Right lobe of liver (tissue), 4 donors: ENCODE measurements at regions not wholly inside any gene's neighbourhood (a gene's known extent, or its start where the extent isn't known, plus 50 kb on each side); places are given as distances from the start of the nearest gene placed in this dataset.

Experiments used
- CTCF ChIP-seq, 4 donors: fragments of 200-600 bp in 3 of 4; fragments of 450-650 bp in 1 of 4; IDR thresholded peaks; one replicate each; pipeline versions ENCODE4 v1.5.1 to v1.8.0; 2016 to 2022; ENCODE audit warnings: antibody characterized with exemption in 4 of 4, mild to moderate bottlenecking in 2 of 4
- POLR2A ChIP-seq: fragments of 450-650 bp; IDR thresholded peaks from one replicate; pipeline ENCODE4 v1.6.1; 2017; ENCODE audit warnings: antibody characterized with exemption, mild to moderate bottlenecking
- donor health status: DM: no; HTN: no; CAD: no.
- donor health status: DM: no; HTN: no; CAD: no.
- donor health status: DM: no; HTN: yes; CAD: no.

DNA sequence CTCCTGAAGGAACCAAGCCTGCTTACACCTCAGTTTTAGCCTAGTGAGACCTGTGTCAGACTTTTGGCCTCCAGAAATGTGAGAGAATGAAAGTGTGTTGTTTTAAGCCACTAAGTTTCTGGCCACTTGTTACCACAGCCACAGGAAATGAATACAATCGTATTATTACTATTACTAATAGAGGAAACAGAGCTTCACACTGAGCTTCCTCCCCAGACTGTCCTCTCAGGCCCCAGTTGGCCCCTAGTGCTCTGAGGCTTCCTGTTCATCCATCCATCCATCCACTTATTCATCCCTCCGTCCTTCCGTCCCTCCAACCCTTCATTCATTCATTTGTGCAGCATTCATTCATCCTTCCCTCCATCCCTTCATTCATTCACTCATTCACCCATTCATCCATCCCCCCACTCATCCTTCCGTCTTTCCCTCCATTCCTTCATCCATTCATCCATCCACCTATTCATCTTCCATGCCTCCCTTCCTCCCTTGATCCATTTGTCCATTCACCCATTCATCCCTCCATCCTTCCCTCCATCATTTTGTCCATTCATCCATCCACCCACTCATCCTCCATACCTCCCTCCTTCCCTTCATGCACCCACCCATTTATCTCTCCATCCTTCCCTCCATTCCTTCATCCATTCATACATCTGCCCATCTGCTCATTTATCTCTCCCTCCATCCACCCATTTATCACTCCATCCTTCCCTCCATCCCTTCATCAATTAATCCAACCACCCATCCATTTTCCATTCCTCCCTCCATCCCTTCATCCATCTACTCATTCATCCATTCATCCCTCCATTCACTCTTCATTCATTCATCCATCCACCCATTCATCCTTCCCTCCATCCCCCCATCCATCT is 95.0 kb downstream of the FOXL1 start:
- TF ChIP-seq CTCF (IDR thresholded peaks at IDR 0.05) (no peak), POLR2A (no peak)
